Right lobe of liver (tissue), 4 donors: ENCODE measurements at regions not wholly inside any gene's neighbourhood (a gene's known extent, or its start where the extent isn't known, plus 50 kb on each side); places are given as distances from the start of the nearest gene placed in this dataset.
"Not testable (repeated sequence)": the region's sequence is repeated elsewhere in the genome, so short reads cannot be mapped to it uniquely, and the experiment has no call there.

Source experiments
- CTCF ChIP-seq, 4 donors: fragments of 200-600 bp in 3 of 4; fragments of 450-650 bp in 1 of 4; IDR thresholded peaks; one replicate each; pipeline versions ENCODE4 v1.5.1 to v1.8.0; 2016 to 2022; ENCODE audit warnings: antibody characterized with exemption in 4 of 4, mild to moderate bottlenecking in 2 of 4
- POLR2A ChIP-seq: fragments of 450-650 bp; IDR thresholded peaks from one replicate; pipeline ENCODE4 v1.6.1; 2017; ENCODE audit warnings: antibody characterized with exemption, mild to moderate bottlenecking
- donor health status: DM: no; HTN: no; CAD: no.
- donor health status: DM: no; HTN: no; CAD: no.
- donor health status: DM: no; HTN: yes; CAD: no.

GRCh38 chr3:6406923-6407322, 454.0 kb upstream of the GRM7 start:
- TF ChIP-seq CTCF (IDR thresholded peaks at IDR 0.05); POLR2A: not testable (repeated sequence)
